Gastroesophageal sphincter (tissue), 3 donors: ENCODE measurements at regions not wholly inside any gene's neighbourhood (a gene's known extent, or its start where the extent isn't known, plus 50 kb on each side); places are given as distances from the start of the nearest gene placed in this dataset.
"Not testable (repeated sequence)": the region's sequence is repeated elsewhere in the genome, so short reads cannot be mapped to it uniquely, and the experiment has no call there.

Experiments used
- EP300 ChIP-seq: sonication (generic); formaldehyde crosslinking; IDR thresholded peaks from one replicate; pipeline ENCODE4 v1.6.1; 2017; ENCODE audit warnings: antibody characterized with exemption, mild to moderate bottlenecking
- POLR2A ChIP-seq, 2 donors: fragments of 450-650 bp; IDR thresholded peaks; one replicate each; pipeline ENCODE4 v1.6.1; 2017; ENCODE audit warnings: antibody characterized with exemption in 2 of 2, mild to moderate bottlenecking in 2 of 2, moderate library complexity in 1 of 2
- TF ChIP-seq, protein P1 (sequence below), 4 experiments: fragments of 200-600 bp in 2 of 4; fragments of 450-650 bp in 2 of 4; sonication (generic) in 1 of 4; IDR thresholded peaks; one replicate each; pipeline ENCODE4 v1.5.1; 2017 to 2019; ENCODE audit warnings: antibody characterized with exemption in 4 of 4, mild to moderate bottlenecking in 2 of 4, moderate library complexity in 2 of 4

DNA sequence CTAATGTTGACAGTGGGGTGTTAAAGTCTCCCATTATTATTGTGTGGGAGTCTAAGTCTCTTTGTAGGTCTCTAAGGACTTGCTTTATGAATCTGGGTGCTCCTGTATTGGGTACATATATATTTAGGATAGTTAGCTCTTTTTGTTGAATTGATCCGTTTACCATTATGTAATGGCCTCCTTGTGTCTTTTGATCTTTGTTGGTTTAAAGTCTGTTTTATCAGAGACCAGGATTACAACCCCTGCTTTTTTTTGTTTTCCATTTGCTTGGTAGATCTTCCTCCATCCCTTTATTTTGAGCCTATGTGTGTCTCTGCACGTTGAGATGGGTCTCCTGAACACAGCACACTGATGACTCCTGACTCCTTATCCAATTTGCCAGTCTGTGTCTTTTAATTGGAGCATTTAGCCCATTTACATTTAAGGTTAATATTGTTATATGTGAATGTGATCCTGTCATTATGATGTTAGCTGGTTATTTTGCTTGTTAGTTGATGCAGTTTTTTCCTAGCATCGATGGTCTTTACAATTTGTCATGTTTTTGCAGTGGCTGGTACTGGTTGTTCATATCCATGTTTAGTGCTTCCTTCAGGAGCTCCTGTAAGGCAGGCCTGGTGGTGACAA lies 188.9 kb downstream of the TTC6 start:
- not testable (repeated sequence) for TF ChIP-seq POLR2A (IDR thresholded peaks at IDR 0.05); EP300
- TF ChIP-seq, protein P1, sequence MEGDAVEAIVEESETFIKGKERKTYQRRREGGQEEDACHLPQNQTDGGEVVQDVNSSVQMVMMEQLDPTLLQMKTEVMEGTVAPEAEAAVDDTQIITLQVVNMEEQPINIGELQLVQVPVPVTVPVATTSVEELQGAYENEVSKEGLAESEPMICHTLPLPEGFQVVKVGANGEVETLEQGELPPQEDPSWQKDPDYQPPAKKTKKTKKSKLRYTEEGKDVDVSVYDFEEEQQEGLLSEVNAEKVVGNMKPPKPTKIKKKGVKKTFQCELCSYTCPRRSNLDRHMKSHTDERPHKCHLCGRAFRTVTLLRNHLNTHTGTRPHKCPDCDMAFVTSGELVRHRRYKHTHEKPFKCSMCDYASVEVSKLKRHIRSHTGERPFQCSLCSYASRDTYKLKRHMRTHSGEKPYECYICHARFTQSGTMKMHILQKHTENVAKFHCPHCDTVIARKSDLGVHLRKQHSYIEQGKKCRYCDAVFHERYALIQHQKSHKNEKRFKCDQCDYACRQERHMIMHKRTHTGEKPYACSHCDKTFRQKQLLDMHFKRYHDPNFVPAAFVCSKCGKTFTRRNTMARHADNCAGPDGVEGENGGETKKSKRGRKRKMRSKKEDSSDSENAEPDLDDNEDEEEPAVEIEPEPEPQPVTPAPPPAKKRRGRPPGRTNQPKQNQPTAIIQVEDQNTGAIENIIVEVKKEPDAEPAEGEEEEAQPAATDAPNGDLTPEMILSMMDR (IDR thresholded peaks at IDR 0.05): not testable (repeated sequence)
